ENCODE measurements at regions not wholly inside any gene's neighbourhood (a gene's known extent, or its start where the extent isn't known, plus 50 kb on each side); places are given as distances from the start of the nearest gene placed in this dataset.

GRCh38 chr5:116355819-116356601 is 218.6 kb downstream of the SEMA6A start:
- TF ChIP-seq, protein P1, sequence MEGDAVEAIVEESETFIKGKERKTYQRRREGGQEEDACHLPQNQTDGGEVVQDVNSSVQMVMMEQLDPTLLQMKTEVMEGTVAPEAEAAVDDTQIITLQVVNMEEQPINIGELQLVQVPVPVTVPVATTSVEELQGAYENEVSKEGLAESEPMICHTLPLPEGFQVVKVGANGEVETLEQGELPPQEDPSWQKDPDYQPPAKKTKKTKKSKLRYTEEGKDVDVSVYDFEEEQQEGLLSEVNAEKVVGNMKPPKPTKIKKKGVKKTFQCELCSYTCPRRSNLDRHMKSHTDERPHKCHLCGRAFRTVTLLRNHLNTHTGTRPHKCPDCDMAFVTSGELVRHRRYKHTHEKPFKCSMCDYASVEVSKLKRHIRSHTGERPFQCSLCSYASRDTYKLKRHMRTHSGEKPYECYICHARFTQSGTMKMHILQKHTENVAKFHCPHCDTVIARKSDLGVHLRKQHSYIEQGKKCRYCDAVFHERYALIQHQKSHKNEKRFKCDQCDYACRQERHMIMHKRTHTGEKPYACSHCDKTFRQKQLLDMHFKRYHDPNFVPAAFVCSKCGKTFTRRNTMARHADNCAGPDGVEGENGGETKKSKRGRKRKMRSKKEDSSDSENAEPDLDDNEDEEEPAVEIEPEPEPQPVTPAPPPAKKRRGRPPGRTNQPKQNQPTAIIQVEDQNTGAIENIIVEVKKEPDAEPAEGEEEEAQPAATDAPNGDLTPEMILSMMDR (IDR thresholded peaks at IDR 0.05; ENCODE audit: unreplicated experiment) = no peak
- no peak for DNase-seq (ENCODE audit: low spot score)
- Mint-ChIP-seq H3K27me3 (ENCODE audit: unreplicated experiment) (peaks cover 8% of the 10 kb centered on the region), H3K27ac (ENCODE audit: unreplicated experiment) (no peak overlapping the region), H3K4me3 (ENCODE audit: unreplicated experiment) (no peak overlapping the region), H3K4me1 (ENCODE audit: unreplicated experiment) (peaks cover 31% of the 10 kb centered on the region), H3K36me3 (ENCODE audit: low read depth, unreplicated experiment) (peaks cover 31% of the 10 kb centered on the region), H3K9me3 (ENCODE audit: unreplicated experiment) (peaks cover 5% of the 10 kb centered on the region)

DNA sequence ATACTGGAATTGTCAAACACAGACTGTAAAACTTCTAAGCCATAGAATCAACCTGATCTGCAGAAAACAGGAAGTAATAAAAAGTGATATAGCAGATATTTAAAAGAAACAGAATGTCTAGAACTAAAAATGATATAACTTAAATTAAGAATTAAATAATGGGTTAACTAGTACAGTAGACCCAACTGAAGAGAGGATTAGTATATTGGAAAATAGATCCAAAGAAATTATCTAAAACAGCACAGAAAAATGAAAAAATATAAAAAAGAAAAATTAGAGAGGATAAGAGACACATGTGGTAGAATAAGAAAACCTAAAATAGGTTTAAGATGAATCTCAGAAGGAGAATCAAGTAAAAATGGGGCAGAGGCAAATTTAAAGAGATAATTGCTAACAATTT is 219.9 kb downstream of the SEMA6A start:
- Mint-ChIP-seq H3K36me3 (ENCODE audit: low read depth, unreplicated experiment) (peaks cover 30% of the 10 kb centered on the region), H3K4me3 (ENCODE audit: unreplicated experiment) (no peak overlapping the region), H3K4me1 (ENCODE audit: unreplicated experiment) (peaks cover 22% of the 10 kb centered on the region), H3K27me3 (ENCODE audit: unreplicated experiment) (peaks cover 6% of the 10 kb centered on the region), H3K9me3 (ENCODE audit: unreplicated experiment) (peaks cover 5% of the 10 kb centered on the region), H3K27ac (ENCODE audit: unreplicated experiment) (no peak overlapping the region)
- DNase-seq (ENCODE audit: low spot score) = no peak
- TF ChIP-seq, protein P1 (IDR thresholded peaks at IDR 0.05; ENCODE audit: unreplicated experiment) = no peak

DNA sequence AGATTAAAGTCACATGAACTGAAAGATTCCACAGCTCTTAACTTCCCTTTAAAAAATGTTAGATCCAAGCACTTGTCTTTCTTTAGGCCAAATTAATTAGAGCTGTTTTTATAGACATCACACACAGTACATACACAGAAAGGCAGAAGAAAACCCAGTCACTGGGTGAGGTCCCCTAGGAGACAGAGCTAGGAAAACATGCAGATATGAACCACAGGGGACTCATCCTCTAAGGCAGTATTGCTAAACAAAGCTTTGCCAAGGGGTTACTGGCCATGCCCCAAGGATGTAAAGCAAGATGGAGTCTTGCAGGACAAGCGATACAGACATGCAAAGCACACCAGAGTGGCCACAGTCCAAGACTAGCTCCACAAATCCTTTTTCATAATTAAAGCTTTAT is 227.0 kb downstream of the SEMA6A start:
- peaks cover 19% of the 10 kb centered on the region for H3K4me1 Mint-ChIP-seq (ENCODE audit: unreplicated experiment)
- TF ChIP-seq, protein P1 (IDR thresholded peaks at IDR 0.05; ENCODE audit: unreplicated experiment) = no peak
- H3K4me3 Mint-ChIP-seq (ENCODE audit: unreplicated experiment) = no peak overlapping the region
- no peak for DNase-seq (ENCODE audit: low spot score)
- peaks cover 30% of the 10 kb centered on the region for H3K36me3 Mint-ChIP-seq (ENCODE audit: low read depth, unreplicated experiment)
- H3K9me3 Mint-ChIP-seq (ENCODE audit: unreplicated experiment) = no peaks in the 10 kb centered on the region
- H3K27ac Mint-ChIP-seq (ENCODE audit: unreplicated experiment) = no peak overlapping the region
- H3K27me3 Mint-ChIP-seq (ENCODE audit: unreplicated experiment) = peaks cover 2% of the 10 kb centered on the region

DNA sequence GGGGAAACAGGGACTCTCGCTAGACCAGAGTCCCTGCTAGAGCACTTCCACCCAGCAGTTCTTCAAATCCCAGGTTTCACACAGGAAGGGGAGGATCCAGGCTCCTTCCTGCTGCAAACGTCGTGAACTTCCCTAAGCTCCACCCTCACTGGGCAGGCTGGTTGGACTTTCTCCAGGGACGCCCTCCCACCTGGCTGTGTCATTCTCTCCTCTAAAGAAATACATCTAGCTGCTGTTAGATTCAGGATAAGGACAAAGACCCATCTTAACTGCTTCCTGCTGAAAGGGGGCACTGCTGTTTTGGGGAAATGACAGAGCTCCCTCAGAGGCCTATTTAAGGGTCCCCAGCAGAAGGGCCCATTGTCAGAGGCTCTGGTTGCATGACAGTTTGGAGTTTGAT is 230.7 kb downstream of the SEMA6A start:
- Mint-ChIP-seq H3K9me3 (ENCODE audit: unreplicated experiment) (no peaks in the 10 kb centered on the region), H3K4me1 (ENCODE audit: unreplicated experiment) (peaks cover 14% of the 10 kb centered on the region), H3K36me3 (ENCODE audit: low read depth, unreplicated experiment) (peaks cover 15% of the 10 kb centered on the region), H3K4me3 (ENCODE audit: unreplicated experiment) (no peak overlapping the region), H3K27me3 (ENCODE audit: unreplicated experiment) (peaks cover 2% of the 10 kb centered on the region), H3K27ac (ENCODE audit: unreplicated experiment) (peak overlapping the region; percentile 76)
- peak; percentile 21 for DNase-seq (ENCODE audit: low spot score)
- TF ChIP-seq, protein P1 (IDR thresholded peaks at IDR 0.05; ENCODE audit: unreplicated experiment) = no peak
